ENCODE measurements at regions not wholly inside any gene's neighbourhood (a gene's known extent, or its start where the extent isn't known, plus 50 kb on each side); places are given as distances from the start of the nearest gene placed in this dataset.

DNA sequence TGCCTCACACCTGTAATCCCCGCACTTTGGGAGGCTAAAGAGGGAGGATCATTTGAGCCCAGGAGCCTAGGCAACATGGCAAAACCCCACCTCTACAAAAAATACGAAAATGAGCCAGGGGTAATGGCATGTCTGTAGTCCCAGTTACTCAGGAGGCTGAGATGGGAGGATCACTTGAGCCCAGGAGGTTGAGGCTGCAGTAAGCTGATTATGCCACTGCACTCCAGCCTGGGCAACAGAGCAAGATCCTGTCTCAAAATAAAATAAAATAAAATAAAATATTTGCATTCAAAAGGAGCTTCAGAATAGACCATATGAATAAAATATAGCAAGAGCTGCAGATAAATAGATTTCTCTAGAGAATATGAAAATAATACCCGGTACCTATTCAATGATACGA lies 71.5 kb upstream of the ATF7IP2 start:
- TF ChIP-seq, protein P1, sequence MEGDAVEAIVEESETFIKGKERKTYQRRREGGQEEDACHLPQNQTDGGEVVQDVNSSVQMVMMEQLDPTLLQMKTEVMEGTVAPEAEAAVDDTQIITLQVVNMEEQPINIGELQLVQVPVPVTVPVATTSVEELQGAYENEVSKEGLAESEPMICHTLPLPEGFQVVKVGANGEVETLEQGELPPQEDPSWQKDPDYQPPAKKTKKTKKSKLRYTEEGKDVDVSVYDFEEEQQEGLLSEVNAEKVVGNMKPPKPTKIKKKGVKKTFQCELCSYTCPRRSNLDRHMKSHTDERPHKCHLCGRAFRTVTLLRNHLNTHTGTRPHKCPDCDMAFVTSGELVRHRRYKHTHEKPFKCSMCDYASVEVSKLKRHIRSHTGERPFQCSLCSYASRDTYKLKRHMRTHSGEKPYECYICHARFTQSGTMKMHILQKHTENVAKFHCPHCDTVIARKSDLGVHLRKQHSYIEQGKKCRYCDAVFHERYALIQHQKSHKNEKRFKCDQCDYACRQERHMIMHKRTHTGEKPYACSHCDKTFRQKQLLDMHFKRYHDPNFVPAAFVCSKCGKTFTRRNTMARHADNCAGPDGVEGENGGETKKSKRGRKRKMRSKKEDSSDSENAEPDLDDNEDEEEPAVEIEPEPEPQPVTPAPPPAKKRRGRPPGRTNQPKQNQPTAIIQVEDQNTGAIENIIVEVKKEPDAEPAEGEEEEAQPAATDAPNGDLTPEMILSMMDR (IDR thresholded peaks at IDR 0.05 in 2 of 3, conservative IDR thresholded peaks at IDR 0.05 in 1 of 3; ENCODE audit: borderline replicate concordance in 1 of 3, insufficient read depth in 1 of 3, low read depth in 2 of 3, low read length in 2 of 3): no peak
- TF ChIP-seq POLR2AphosphoS5 (IDR thresholded peaks at IDR 0.05; ENCODE audit: low read depth, low read length): no peak
- TF ChIP-seq POLR2A (IDR thresholded peaks at IDR 0.05; ENCODE audit: borderline replicate concordance, extremely low read depth, insufficient read depth, insufficient read length): no peak
- no peak for TF ChIP-seq YY1 (IDR thresholded peaks at IDR 0.05; ENCODE audit: extremely low read depth, insufficient replicate concordance, low read depth, low read length)
- TF ChIP-seq EGR1 (IDR thresholded peaks at IDR 0.05; ENCODE audit: low read depth): no peak
- TF ChIP-seq CBX3 (IDR thresholded peaks at IDR 0.05; ENCODE audit: low read depth): no peak
- TF ChIP-seq, protein P2, sequence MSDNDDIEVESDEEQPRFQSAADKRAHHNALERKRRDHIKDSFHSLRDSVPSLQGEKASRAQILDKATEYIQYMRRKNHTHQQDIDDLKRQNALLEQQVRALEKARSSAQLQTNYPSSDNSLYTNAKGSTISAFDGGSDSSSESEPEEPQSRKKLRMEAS (IDR thresholded peaks at IDR 0.05): no peak
- no peak for TF ChIP-seq EZH2 (IDR thresholded peaks at IDR 0.05)
- TF ChIP-seq, protein P3, sequence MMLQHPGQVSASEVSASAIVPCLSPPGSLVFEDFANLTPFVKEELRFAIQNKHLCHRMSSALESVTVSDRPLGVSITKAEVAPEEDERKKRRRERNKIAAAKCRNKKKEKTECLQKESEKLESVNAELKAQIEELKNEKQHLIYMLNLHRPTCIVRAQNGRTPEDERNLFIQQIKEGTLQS (IDR thresholded peaks at IDR 0.05): no peak
- TF ChIP-seq ELF1 (IDR thresholded peaks at IDR 0.05; ENCODE audit: borderline replicate concordance, low read depth): no peak
- TF ChIP-seq RAD21 (IDR thresholded peaks at IDR 0.05; ENCODE audit: low read depth): no peak
